ENCODE measurements at regions not wholly inside any gene's neighbourhood (a gene's known extent, or its start where the extent isn't known, plus 50 kb on each side); places are given as distances from the start of the nearest gene placed in this dataset.
"Not testable (repeated sequence)": the region's sequence is repeated elsewhere in the genome, so short reads cannot be mapped to it uniquely, and the experiment has no call there.

DNA sequence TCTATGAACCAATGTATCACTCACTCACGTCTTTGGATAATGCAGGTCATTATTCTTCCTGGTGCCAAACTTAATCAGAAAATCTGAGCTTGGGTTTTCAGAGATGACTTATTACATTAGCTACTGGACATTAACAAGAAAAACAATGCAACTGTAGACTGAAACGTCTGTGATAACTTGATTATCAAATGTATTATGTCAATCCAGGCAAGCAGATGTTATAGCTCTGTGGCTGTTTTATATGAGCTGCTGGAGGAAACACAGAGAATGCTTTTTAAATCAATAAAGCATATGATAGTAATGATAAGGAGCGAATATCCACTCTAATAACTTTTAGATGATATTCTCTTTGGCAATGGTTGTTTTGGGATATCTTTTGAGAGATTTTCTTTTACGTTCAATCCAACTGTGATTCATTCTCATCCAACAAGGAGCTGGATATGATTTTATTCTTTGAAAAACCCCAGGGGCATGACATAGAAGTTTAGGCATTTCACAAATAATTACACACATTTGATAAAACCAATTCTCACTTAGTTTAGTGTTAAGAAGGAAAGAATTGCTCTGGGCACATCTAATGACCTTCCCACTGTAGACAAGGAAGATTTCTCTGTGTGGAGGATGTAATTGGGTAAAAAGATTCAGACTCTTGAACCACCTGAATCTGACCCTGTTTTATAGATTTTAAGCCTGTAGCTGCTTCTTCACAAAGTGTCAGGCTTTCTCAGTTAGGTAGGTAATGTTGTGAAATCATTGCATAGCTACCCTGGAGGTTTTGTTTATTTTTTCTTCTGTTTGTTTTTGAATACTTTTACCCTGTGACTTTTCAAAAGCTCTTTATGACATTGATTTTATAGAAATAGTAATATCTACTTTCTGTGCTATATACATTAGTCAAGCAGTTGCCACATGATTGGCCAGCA lies 1124.7 kb downstream of the DNAJB9 start:
- ChIA-PET POLR2A (no interaction called here), CTCF (interaction anchor here (0.6 kb wide), 1 partner anchor 137 kb away, joined by 3 read pairs; no protein-coding TSS in a partner anchor)
- Mint-ChIP-seq H3K27me3 (no peaks in the 10 kb centered on the region), H3K27ac (no peak overlapping the region), H3K4me1 (no peaks in the 10 kb centered on the region), H3K36me3 (ENCODE audit: low read depth) (no peaks in the 10 kb centered on the region), H3K4me3 (no peak overlapping the region), H3K9me3 (ENCODE audit: low read depth) (peaks cover 6% of the 10 kb centered on the region)
- no peak for ATAC-seq
- intact Hi-C loops (cut with DNase I, micrococcal nuclease): no loop called here
- DNase-seq: no peak

- ATAC-seq: no peak
- Mint-ChIP-seq H3K4me1 (no peaks in the 10 kb centered on the region), H3K27ac (no peak overlapping the region), H3K9me3 (ENCODE audit: low read depth) (peaks cover 4% of the 10 kb centered on the region), H3K27me3 (no peaks in the 10 kb centered on the region), H3K4me3 (no peak overlapping the region), H3K36me3 (ENCODE audit: low read depth) (no peaks in the 10 kb centered on the region)
- POLR2A ChIA-PET: no interaction called here
- DNase-seq: no peak
- intact Hi-C loops (cut with DNase I, micrococcal nuclease): no loop called here
- CTCF ChIA-PET: no interaction called here
These were observed 1125.7 kb downstream of the DNAJB9 start for GRCh38 chr7:109695419-109695818.

- no peak for DNase-seq
- Mint-ChIP-seq H3K4me3 (no peak overlapping the region), H3K27me3 (no peaks in the 10 kb centered on the region), H3K9me3 (ENCODE audit: low read depth) (peaks cover 4% of the 10 kb centered on the region), H3K4me1 (no peaks in the 10 kb centered on the region), H3K27ac (no peak overlapping the region), H3K36me3 (ENCODE audit: low read depth) (no peaks in the 10 kb centered on the region)
- CTCF ChIA-PET: no interaction called here
- no peak for ATAC-seq
- POLR2A ChIA-PET: no interaction called here
- intact Hi-C loops (cut with DNase I, micrococcal nuclease): no loop called here
These were observed 1127.0 kb downstream of the DNAJB9 start for GRCh38 chr7:109696723-109697122.

- intact Hi-C loops (cut with DNase I, micrococcal nuclease): no loop called here
- H3K36me3 Mint-ChIP-seq (ENCODE audit: low read depth): no peaks in the 10 kb centered on the region
- POLR2A ChIA-PET: no interaction called here
- no peaks in the 10 kb centered on the region for H3K27me3 Mint-ChIP-seq
- no peak overlapping the region for H3K27ac Mint-ChIP-seq
- DNase-seq (no peak), ATAC-seq (no peak)
- H3K9me3 Mint-ChIP-seq (ENCODE audit: low read depth): no peaks in the 10 kb centered on the region
- H3K4me1 Mint-ChIP-seq: no peaks in the 10 kb centered on the region
- CTCF ChIA-PET: no interaction called here
- no peak overlapping the region for H3K4me3 Mint-ChIP-seq
These were observed 1130.0 kb downstream of the DNAJB9 start for GRCh38 chr7:109699661-109700060.

GRCh38 chr7:109713366-109713765 lies 1143.7 kb downstream of the DNAJB9 start:
- ATAC-seq: no peak
- CTCF ChIA-PET: no interaction called here
- no peaks in the 10 kb centered on the region for H3K9me3 Mint-ChIP-seq (ENCODE audit: low read depth)
- no peak overlapping the region for H3K4me3 Mint-ChIP-seq
- no peaks in the 10 kb centered on the region for H3K36me3 Mint-ChIP-seq (ENCODE audit: low read depth)
- H3K4me1 Mint-ChIP-seq: no peaks in the 10 kb centered on the region
- H3K27me3 Mint-ChIP-seq: no peaks in the 10 kb centered on the region
- no peak overlapping the region for H3K27ac Mint-ChIP-seq
- no peak for DNase-seq
- POLR2A ChIA-PET: no interaction called here
- intact Hi-C loops (cut with DNase I, micrococcal nuclease): no loop called here

- CTCF ChIA-PET; ATAC-seq; H3K36me3 Mint-ChIP-seq (ENCODE audit: low read depth); DNase-seq; POLR2A ChIA-PET; H3K27me3 Mint-ChIP-seq; intact Hi-C loops (cut with DNase I, micrococcal nuclease); H3K27ac Mint-ChIP-seq; H3K9me3 Mint-ChIP-seq (ENCODE audit: low read depth); H3K4me1 Mint-ChIP-seq; H3K4me3 Mint-ChIP-seq: not testable (repeated sequence)
These were observed 1149.7 kb downstream of the DNAJB9 start for GRCh38 chr7:109719359-109719758.

DNA sequence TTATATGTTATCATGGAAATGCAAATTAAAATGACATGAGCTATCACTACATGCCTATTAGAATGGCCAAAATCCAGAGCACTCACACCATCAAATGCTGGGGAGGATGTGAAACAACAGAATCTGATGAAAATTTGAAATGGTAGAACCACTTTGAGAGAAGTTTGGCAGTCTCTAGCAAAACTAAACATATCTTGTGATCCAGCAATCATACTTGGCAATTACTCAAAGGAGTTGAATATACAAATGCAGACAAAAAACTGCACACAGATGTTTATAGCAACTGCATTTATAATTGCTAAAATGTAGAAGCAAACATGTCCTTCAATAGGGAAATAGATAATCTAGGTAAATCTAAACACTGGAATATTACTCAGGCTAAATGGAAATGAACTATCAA lies 1164.9 kb downstream of the DNAJB9 start:
- H3K36me3 Mint-ChIP-seq (ENCODE audit: low read depth): no peaks in the 10 kb centered on the region
- DNase-seq (no peak), ATAC-seq (no peak)
- POLR2A ChIA-PET: no interaction called here
- intact Hi-C loops (cut with DNase I, micrococcal nuclease): no loop called here
- no peaks in the 10 kb centered on the region for H3K27me3 Mint-ChIP-seq
- H3K4me1 Mint-ChIP-seq: no peaks in the 10 kb centered on the region
- no peak overlapping the region for H3K4me3 Mint-ChIP-seq
- H3K9me3 Mint-ChIP-seq (ENCODE audit: low read depth): peaks cover 7% of the 10 kb centered on the region
- CTCF ChIA-PET: no interaction called here
- H3K27ac Mint-ChIP-seq: no peak overlapping the region

- DNase-seq (no peak), ATAC-seq (no peak)
- H3K4me3 Mint-ChIP-seq: no peak overlapping the region
- no peak overlapping the region for H3K27ac Mint-ChIP-seq
- intact Hi-C loops (cut with DNase I, micrococcal nuclease): no loop called here
- H3K27me3 Mint-ChIP-seq: no peaks in the 10 kb centered on the region
- H3K9me3 Mint-ChIP-seq (ENCODE audit: low read depth): peaks cover 7% of the 10 kb centered on the region
- POLR2A ChIA-PET: no interaction called here
- CTCF ChIA-PET: no interaction called here
- no peaks in the 10 kb centered on the region for H3K36me3 Mint-ChIP-seq (ENCODE audit: low read depth)
- no peaks in the 10 kb centered on the region for H3K4me1 Mint-ChIP-seq
These were observed 1166.2 kb downstream of the DNAJB9 start for GRCh38 chr7:109735881-109736280.

DNA sequence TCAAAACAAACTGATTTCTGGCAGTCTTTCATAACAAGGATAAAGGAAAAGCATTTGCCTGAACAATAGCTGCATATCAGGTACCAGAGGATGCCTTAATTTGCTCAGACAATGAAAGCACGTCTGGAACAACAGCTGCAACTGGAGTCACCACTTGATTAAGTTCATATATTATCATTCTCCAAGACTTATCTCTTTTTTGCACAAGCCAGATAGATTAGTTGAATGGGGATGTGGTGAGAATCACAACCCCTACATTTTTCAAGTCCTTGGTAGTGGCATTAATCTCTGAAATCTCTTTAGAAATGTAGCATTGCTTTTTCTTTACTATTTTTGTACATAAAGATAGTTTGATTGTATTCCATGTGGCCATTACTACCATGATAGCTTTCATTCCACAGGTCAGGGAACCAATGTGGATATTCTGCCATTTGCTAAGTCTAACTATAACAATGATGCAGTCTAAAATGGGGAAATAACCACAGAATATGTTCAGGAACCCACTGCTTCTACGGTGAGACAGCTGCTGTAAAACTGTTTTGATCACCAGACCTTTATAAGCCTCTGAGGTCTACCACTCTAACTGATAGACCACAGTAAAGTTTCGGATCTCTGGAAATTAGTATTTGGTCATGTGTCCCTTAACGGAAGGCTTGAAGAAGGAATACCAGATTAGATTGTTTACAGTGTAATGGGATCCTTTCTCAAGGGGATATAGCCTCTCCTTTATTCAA lies 1176.2 kb downstream of the DNAJB9 start:
- Mint-ChIP-seq H3K4me3 (no peak overlapping the region), H3K27ac (no peak overlapping the region), H3K9me3 (ENCODE audit: low read depth) (peaks cover 2% of the 10 kb centered on the region), H3K27me3 (no peaks in the 10 kb centered on the region), H3K4me1 (no peaks in the 10 kb centered on the region), H3K36me3 (ENCODE audit: low read depth) (no peaks in the 10 kb centered on the region)
- DNase-seq (no peak), ATAC-seq (no peak)
- intact Hi-C loops (cut with DNase I, micrococcal nuclease): no loop called here
- ChIA-PET CTCF (no interaction called here), POLR2A (no interaction called here)

- POLR2A ChIA-PET: no interaction called here
- Mint-ChIP-seq H3K4me1 (no peaks in the 10 kb centered on the region), H3K36me3 (ENCODE audit: low read depth) (no peaks in the 10 kb centered on the region), H3K4me3 (no peak overlapping the region), H3K9me3 (ENCODE audit: low read depth) (peaks cover 6% of the 10 kb centered on the region), H3K27ac (no peak overlapping the region), H3K27me3 (no peaks in the 10 kb centered on the region)
- ATAC-seq: no peak
- intact Hi-C loops (cut with DNase I, micrococcal nuclease): no loop called here
- no peak for DNase-seq
- CTCF ChIA-PET: no interaction called here
These were observed 1181.6 kb downstream of the DNAJB9 start for GRCh38 chr7:109751241-109751640.

GRCh38 chr7:109752068-109752467 lies 1182.4 kb downstream of the DNAJB9 start:
- intact Hi-C loops (cut with DNase I, micrococcal nuclease): no loop called here
- ATAC-seq (no peak), DNase-seq (no peak)
- H3K9me3 Mint-ChIP-seq (ENCODE audit: low read depth): peaks cover 4% of the 10 kb centered on the region
- ChIA-PET POLR2A (no interaction called here), CTCF (no interaction called here)
- H3K4me3 Mint-ChIP-seq: no peak overlapping the region
- H3K27ac Mint-ChIP-seq: no peak overlapping the region
- H3K4me1 Mint-ChIP-seq: no peaks in the 10 kb centered on the region
- no peaks in the 10 kb centered on the region for H3K27me3 Mint-ChIP-seq
- no peaks in the 10 kb centered on the region for H3K36me3 Mint-ChIP-seq (ENCODE audit: low read depth)

- ATAC-seq: no peak
- H3K4me3 Mint-ChIP-seq: no peak overlapping the region
- CTCF ChIA-PET: no interaction called here
These were observed 1188.0 kb downstream of the DNAJB9 start for GRCh38 chr7:109757713-109758112.

More at GRCh38 chr7:109757713-109758112, 1188.0 kb downstream of the DNAJB9 start:
- intact Hi-C loops (cut with DNase I, micrococcal nuclease): no loop called here
- no peak overlapping the region for H3K27ac Mint-ChIP-seq
- DNase-seq: no peak
- H3K9me3 Mint-ChIP-seq (ENCODE audit: low read depth): peaks cover 6% of the 10 kb centered on the region
- H3K4me1 Mint-ChIP-seq: no peaks in the 10 kb centered on the region
- no peaks in the 10 kb centered on the region for H3K36me3 Mint-ChIP-seq (ENCODE audit: low read depth)
- no peaks in the 10 kb centered on the region for H3K27me3 Mint-ChIP-seq
- POLR2A ChIA-PET: no interaction called here
